PC-9 (cell line): ENCODE measurements at regions not wholly inside any gene's neighbourhood (a gene's known extent, or its start where the extent isn't known, plus 50 kb on each side); places are given as distances from the start of the nearest gene placed in this dataset.

ENCODE experiments used
- BruUV-seq: library from RNA; stranded (reverse); fragments of 400-500 nt; replicated peaks from 2 replicates; lab custom pipeline; 2021; lab: Mats Ljungman, UMichigan
- CTCF ChIA-PET: fragments of 300-600 bp; sonication (Branson Sonifier 250); formaldehyde crosslinking; loops from one replicate; lab custom pipeline; 2022; ENCODE audit warnings: antibody characterized with exemption; lab: Charles Lee
- POLR2A ChIA-PET: fragments of 300-600 bp; sonication (Branson Sonifier 250); formaldehyde crosslinking; loops from one replicate; lab custom pipeline; 2022; ENCODE audit warnings: antibody characterized with exemption; ENCODE audit not compliant: unreplicated experiment; lab: Charles Lee
- DNase-seq, 2 experiments: peaks; one replicate each; pipeline versions ENCODE4 v3.0.0 to v3.0.0-alpha.2; 2015 to 2022; ENCODE audit warnings: mixed read lengths in 1 of 2
- H2AFZ ChIP-seq: fragments of 200-600 bp; sonication (generic); 2 replicates; pipeline ENCODE4 v1.8.1; 2017; ENCODE audit warnings: antibody characterized with exemption
- H3F3A ChIP-seq: fragments of 200-600 bp; sonication (generic); 2 replicates; pipeline ENCODE4 v1.8.1; 2017; ENCODE audit warnings: antibody characterized with exemption, mild to moderate bottlenecking, low read depth; ENCODE audit not compliant: insufficient read depth
- H3K27ac ChIP-seq: fragments of 200-600 bp; sonication (generic); 2 replicates; pipeline ENCODE4 v1.6.1; 2016; ENCODE audit warnings: mixed run types
- H3K27me3 ChIP-seq: fragments of 200-600 bp; sonication (generic); 2 replicates; pipeline ENCODE4 v1.6.1; 2016; ENCODE audit warnings: low read depth, mixed run types; ENCODE audit not compliant: insufficient read depth
- H3K36me3 ChIP-seq: fragments of 200-600 bp; sonication (generic); 2 replicates; pipeline ENCODE4 v1.6.1; 2016; ENCODE audit warnings: low read depth, mixed run types
- H3K4me1 ChIP-seq: fragments of 200-600 bp; sonication (generic); replicated peaks from 2 replicates; pipeline ENCODE4 v1.6.1; 2016; ENCODE audit warnings: mixed run types; ENCODE audit not compliant: insufficient read depth
- H3K4me2 ChIP-seq: fragments of 200-600 bp; sonication (generic); 2 replicates; pipeline ENCODE4 v1.6.1; 2017; ENCODE audit warnings: mixed run types
- H3K4me3 ChIP-seq: fragments of 200-600 bp; sonication (generic); 2 replicates; pipeline ENCODE4 v1.6.1; 2016; ENCODE audit warnings: mixed run types
- H3K79me2 ChIP-seq: fragments of 200-600 bp; sonication (generic); 2 replicates; pipeline ENCODE4 v1.6.1; 2017; ENCODE audit warnings: low read depth, mixed run types
- H3K9me2 ChIP-seq: fragments of 200-600 bp; sonication (generic); 2 replicates; pipeline ENCODE4 v1.8.1; 2017; ENCODE audit warnings: mild to moderate bottlenecking; ENCODE audit not compliant: insufficient read depth
- H3K9me3 ChIP-seq: fragments of 200-600 bp; sonication (generic); 2 replicates; pipeline ENCODE4 v1.8.1; 2016; ENCODE audit warnings: low read depth; ENCODE audit not compliant: insufficient read depth
- H4K20me1 ChIP-seq: fragments of 200-600 bp; sonication (generic); 2 replicates; pipeline ENCODE4 v1.8.1; 2017; ENCODE audit not compliant: insufficient read depth
- CTCF ChIP-seq: fragments of 200-600 bp; sonication (generic); conservative IDR thresholded peaks from 2 replicates; pipeline ENCODE4 v1.6.1; 2017; ENCODE audit warnings: mixed run types, antibody characterized with exemption, mild to moderate bottlenecking, moderate library complexity
- EZH2 ChIP-seq: fragments of 200-600 bp; sonication (generic); IDR thresholded peaks from 2 replicates; pipeline ENCODE4 v1.8.0; 2017; ENCODE audit warnings: antibody characterized with exemption, low read depth
- intact Hi-C: fragments of 100-400 bp; cut with micrococcal nuclease; formaldehyde crosslinking; loops from one replicate; pipeline ENCODE4 v1.10.0; 2022; ENCODE audit not compliant: unreplicated experiment

DNA sequence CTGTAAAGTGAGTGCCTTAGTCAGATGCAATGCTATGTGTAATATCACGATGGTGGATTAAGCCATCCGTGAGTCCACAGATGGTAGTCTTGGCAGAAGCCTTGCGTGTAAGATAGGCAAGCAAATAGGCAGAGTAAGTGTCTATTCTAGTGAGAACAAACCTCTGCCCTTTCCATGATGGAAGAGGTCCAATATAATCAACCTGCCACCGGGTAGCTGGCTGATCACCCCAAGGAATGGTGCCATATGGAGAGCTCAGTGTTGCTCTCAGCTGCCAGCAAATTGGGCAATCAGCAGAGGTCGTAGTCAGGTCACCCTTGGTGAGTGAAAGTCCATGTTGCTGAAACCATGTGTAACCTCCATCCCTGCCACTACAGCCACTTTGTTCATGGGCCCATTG, 371.2 kb upstream of the LRFN5 start:
- no peak for DNase-seq
- Histone ChIP-seq H3F3A (no peaks in the 10 kb centered on the region), H3K36me3 (no peaks in the 10 kb centered on the region), H3K4me3 (no peak overlapping the region), H4K20me1 (no peaks in the 10 kb centered on the region), H3K4me2 (no peak overlapping the region), H3K9me3 (no peaks in the 10 kb centered on the region), H3K79me2 (no peaks in the 10 kb centered on the region), H2AFZ (no peak overlapping the region), H3K27ac (no peak overlapping the region), H3K27me3 (no peaks in the 10 kb centered on the region), H3K4me1 (no peaks in the 10 kb centered on the region), H3K9me2 (no peaks in the 10 kb centered on the region)
- intact Hi-C loops = loop anchor here (10.0 kb wide), 1 partner anchor 59 kb away; no protein-coding TSS in a partner anchor
- ChIA-PET CTCF (no interaction called here), POLR2A (no interaction called here)
- TF ChIP-seq CTCF (no peak), EZH2 (no peak)
- BruUV-seq = no TSS peak

DNA sequence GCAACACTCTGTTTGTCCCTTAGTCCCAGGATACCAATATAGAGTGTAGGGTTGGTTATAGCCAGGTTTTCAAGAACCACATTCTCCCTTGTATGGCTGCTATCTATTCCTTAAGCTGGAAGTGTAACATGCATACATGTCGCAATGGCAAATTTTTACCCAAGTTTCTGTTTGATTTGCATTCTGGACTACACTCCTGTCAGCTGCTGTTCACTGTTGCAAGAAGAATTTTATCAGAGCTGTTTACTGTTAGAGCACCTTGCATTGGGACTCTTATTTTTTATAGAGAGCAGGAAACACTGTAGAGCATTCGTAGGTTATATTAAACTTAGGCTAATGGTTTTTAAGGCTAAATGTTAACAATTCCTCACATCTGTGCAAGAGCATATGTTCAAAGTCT, 376.0 kb upstream of the LRFN5 start:
- CTCF ChIA-PET = interaction anchor here (0.7 kb wide), 1 partner anchor 371 kb away, joined by 3 read pairs; no protein-coding TSS in a partner anchor
- Histone ChIP-seq H3K4me1 (no peaks in the 10 kb centered on the region), H2AFZ (peak overlapping the region; percentile 16; the same call in 1 of the 2 replicates), H3K9me2 (no peaks in the 10 kb centered on the region), H3K4me3 (no peak overlapping the region), H3F3A (no peaks in the 10 kb centered on the region), H3K79me2 (no peaks in the 10 kb centered on the region), H3K9me3 (no peaks in the 10 kb centered on the region), H3K27me3 (no peaks in the 10 kb centered on the region), H4K20me1 (no peaks in the 10 kb centered on the region), H3K4me2 (no peak overlapping the region), H3K36me3 (no peaks in the 10 kb centered on the region), H3K27ac (no peak overlapping the region)
- no peak for DNase-seq
- intact Hi-C loops = loop anchor here (10.0 kb wide), 1 partner anchor 64 kb away; no protein-coding TSS in a partner anchor
- TF ChIP-seq EZH2 = no peak
- TF ChIP-seq CTCF = no peak
- no TSS peak for BruUV-seq
- POLR2A ChIA-PET = no interaction called here

DNA sequence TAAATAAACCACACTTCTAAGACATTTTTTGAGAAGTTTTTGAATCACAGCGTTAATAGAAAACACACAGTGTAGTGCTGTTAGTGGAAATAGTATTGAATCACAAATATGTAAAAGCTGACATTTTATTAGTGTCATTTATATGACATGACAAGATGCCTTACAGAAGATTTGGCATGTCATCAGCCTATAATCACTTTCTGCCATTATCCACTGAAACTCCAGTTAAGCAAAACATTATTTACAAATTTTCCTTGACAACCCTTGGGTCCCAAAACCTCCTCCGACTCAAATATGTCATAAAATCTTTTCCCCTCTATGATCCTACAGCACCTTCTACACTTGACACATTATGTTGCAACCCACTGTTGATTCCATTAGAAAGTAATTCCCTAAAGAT, 376.9 kb upstream of the LRFN5 start:
- intact Hi-C loops = loop anchor here (10.0 kb wide), 1 partner anchor 65 kb away; no protein-coding TSS in a partner anchor
- TF ChIP-seq CTCF (no peak), EZH2 (no peak)
- no TSS peak for BruUV-seq
- H3K27ac ChIP-seq = no peak overlapping the region
- no peaks in the 10 kb centered on the region for H3K27me3 ChIP-seq
- H2AFZ ChIP-seq = no peak overlapping the region
- H3K79me2 ChIP-seq = no peaks in the 10 kb centered on the region
- CTCF ChIA-PET = no interaction called here
- POLR2A ChIA-PET = no interaction called here
- no peaks in the 10 kb centered on the region for H3K4me1 ChIP-seq
- H4K20me1 ChIP-seq = no peaks in the 10 kb centered on the region
- H3K4me3 ChIP-seq = no peak overlapping the region
- no peak for DNase-seq
- H3K9me2 ChIP-seq = no peaks in the 10 kb centered on the region
- H3K4me2 ChIP-seq = no peak overlapping the region
- H3F3A ChIP-seq = no peaks in the 10 kb centered on the region
- H3K36me3 ChIP-seq = no peaks in the 10 kb centered on the region
- no peaks in the 10 kb centered on the region for H3K9me3 ChIP-seq
